ENCODE measurements at regions not wholly inside any gene's neighbourhood (a gene's known extent, or its start where the extent isn't known, plus 50 kb on each side); places are given as distances from the start of the nearest gene placed in this dataset.
A peak's percentile ranks its signal among the peaks of the same experiment; 100 is the strongest.

DNA sequence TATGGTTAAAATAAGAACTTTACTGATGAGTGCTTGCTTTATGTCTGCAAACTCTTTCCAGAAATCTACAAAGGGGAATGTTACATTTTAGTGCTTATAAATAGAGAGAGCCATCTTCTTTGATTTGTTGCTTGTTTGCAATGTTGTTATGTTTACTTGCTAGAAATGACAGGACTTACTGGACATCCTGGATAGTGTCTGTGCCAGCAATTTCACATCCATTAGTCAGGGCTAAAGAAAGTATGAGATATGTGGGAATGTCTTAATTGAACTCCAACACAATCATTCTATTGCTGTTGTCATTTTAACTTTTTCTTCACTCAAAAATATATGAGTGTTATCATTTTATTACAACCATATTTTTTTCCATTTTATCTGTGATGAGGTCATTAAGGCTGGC lies 453.2 kb downstream of the TNS3 start:
- H3K9me3 ChIP-seq, result no peaks in the 10 kb centered on the region
- intact Hi-C loops (cut with DNase I), result no loop called here
- H3K4me1 ChIP-seq, result peaks cover 0 to 10% (median 0%) of the 10 kb centered on the region in 9 donors
- H3K4me3 ChIP-seq, result no peak overlapping the region
- no peaks in the 10 kb centered on the region for H3K36me3 ChIP-seq
- H3K27ac ChIP-seq, result no peak overlapping the region
- no peaks in the 10 kb centered on the region for H3K27me3 ChIP-seq
- ATAC-seq, result no peak
- DNase-seq, result no peak
- TF ChIP-seq, protein P1, sequence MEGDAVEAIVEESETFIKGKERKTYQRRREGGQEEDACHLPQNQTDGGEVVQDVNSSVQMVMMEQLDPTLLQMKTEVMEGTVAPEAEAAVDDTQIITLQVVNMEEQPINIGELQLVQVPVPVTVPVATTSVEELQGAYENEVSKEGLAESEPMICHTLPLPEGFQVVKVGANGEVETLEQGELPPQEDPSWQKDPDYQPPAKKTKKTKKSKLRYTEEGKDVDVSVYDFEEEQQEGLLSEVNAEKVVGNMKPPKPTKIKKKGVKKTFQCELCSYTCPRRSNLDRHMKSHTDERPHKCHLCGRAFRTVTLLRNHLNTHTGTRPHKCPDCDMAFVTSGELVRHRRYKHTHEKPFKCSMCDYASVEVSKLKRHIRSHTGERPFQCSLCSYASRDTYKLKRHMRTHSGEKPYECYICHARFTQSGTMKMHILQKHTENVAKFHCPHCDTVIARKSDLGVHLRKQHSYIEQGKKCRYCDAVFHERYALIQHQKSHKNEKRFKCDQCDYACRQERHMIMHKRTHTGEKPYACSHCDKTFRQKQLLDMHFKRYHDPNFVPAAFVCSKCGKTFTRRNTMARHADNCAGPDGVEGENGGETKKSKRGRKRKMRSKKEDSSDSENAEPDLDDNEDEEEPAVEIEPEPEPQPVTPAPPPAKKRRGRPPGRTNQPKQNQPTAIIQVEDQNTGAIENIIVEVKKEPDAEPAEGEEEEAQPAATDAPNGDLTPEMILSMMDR (IDR thresholded peaks at IDR 0.05), result no peak

DNA sequence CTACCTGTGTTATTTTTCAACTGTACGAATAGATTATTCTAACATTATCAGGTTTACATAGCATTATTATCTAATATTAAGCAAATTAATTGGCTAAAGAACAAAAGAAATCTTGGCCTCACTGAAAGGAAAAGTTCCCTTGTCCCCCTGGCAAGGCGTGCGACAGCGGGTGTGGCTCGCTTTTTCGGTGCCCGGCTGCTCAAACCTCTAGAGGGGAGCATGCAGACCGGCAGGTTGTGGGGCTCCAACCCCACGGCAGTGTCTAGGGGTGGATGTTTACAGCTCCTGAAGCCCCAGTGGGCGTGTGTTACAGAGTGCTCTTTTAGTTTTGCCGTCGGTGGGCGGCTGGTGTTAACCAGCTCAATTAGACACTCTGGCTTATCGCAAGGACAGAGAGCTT lies 456.4 kb downstream of the TNS3 start:
- peaks cover 0 to 10% (median 0%) of the 10 kb centered on the region in 9 donors for H3K4me1 ChIP-seq
- TF ChIP-seq, protein P1 (IDR thresholded peaks at IDR 0.05), result no peak
- H3K36me3 ChIP-seq, result no peaks in the 10 kb centered on the region
- H3K27me3 ChIP-seq, result no peaks in the 10 kb centered on the region
- DNase-seq (no peak), ATAC-seq (no peak)
- H3K4me3 ChIP-seq, result no peak overlapping the region
- no peaks in the 10 kb centered on the region for H3K9me3 ChIP-seq
- intact Hi-C loops (cut with DNase I), result no loop called here
- H3K27ac ChIP-seq, result no peak overlapping the region
- 91% methylated on average over 14 of the region's 14 CpGs for WGBS, 2 donors

DNA sequence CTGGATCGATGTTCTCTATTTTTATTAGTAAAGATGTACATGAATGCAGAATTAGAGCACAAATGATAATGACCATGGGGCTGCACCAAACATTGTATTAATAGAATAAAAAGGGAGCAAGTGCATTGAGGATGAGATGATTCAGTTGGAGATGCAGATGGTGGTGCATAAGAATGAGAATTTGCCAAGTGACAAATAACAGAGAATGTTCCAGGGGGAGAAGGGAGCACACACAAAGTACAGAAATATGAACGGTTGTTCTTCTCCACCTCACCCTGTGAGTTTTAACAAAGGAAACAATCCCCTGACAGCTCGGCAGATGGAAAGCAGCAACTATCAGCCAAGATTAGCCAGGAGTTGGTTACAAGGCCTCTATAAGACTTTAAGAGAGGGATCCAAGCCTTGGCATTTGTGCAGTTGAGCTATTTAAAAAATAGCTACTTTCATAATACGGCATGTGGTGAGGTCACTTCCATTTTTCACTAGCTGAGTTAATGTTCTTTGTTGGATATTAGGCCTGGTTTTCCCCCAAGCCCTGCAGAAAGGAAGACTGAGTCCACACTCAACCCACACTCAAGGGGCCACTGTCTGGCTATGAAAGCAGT lies 462.5 kb downstream of the TNS3 start:
- Histone ChIP-seq H3K27ac (no peak overlapping the region), H3K4me1 (peaks cover 0 to 4% (median 0%) of the 10 kb centered on the region in 9 donors), H3K36me3 (no peaks in the 10 kb centered on the region), H3K27me3 (no peaks in the 10 kb centered on the region), H3K9me3 (no peaks in the 10 kb centered on the region), H3K4me3 (no peak overlapping the region)
- no peak for DNase-seq
- 58 to 68% methylated on average over 4 of the region's 4 CpGs for WGBS, 2 donors
- intact Hi-C loops (cut with DNase I), result loop anchor here in 1 of 10 donors (10.0 kb wide), 1 partner anchor 45 kb away; no protein-coding TSS in a partner anchor
- peak in 2 of 8 donors; percentile 42 to 44 for ATAC-seq
- TF ChIP-seq, protein P1 (IDR thresholded peaks at IDR 0.05), result no peak

DNA sequence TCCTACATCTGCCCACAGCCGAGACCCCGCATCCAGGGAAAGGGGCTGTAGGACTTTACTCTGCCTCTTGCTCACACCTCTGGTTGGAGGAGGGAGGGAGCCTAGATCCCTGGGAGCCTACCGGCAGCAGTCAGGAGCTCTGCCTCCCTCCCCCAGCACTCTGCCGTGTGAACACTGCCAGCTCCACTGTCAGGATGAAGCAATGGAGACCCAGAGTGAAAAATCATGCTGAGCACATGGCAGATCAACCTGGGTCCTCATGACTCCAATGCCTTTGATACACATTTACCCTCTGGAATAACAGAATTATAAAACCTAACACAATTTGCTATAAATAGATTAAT lies 477.7 kb downstream of the TNS3 start:
- Histone ChIP-seq H3K36me3 (no peaks in the 10 kb centered on the region), H3K27ac (no peak overlapping the region), H3K4me1 (peaks cover 0 to 3% (median 0%) of the 10 kb centered on the region in 9 donors), H3K27me3 (no peaks in the 10 kb centered on the region), H3K4me3 (no peak overlapping the region), H3K9me3 (peaks cover 0 to 4% (median 0%) of the 10 kb centered on the region in 11 donors)
- intact Hi-C loops (cut with DNase I), result loop anchor here in 2 of 10 donors (10.0 kb wide), 2 partner anchors 81 to 131 kb away; no protein-coding TSS in a partner anchor
- DNase-seq (no peak), ATAC-seq (no peak)
- TF ChIP-seq, protein P1 (IDR thresholded peaks at IDR 0.05), result no peak
- WGBS, 2 donors, result 54 to 57% methylated on average over 4 of the region's 4 CpGs
